ENCODE measurements at regions not wholly inside any gene's neighbourhood (a gene's known extent, or its start where the extent isn't known, plus 50 kb on each side); places are given as distances from the start of the nearest gene placed in this dataset.

- TF ChIP-seq CTCF (conservative IDR thresholded peaks at IDR 0.05; ENCODE audit: low read length) (no peak), EZH2phosphoT487 (IDR thresholded peaks at IDR 0.05; ENCODE audit: borderline replicate concordance) (no peak)
Observed at GRCh38 chr21:15638856-15639549, 90.8 kb upstream of the USP25 start.
